ENCODE measurements at regions not wholly inside any gene's neighbourhood (a gene's known extent, or its start where the extent isn't known, plus 50 kb on each side); places are given as distances from the start of the nearest gene placed in this dataset.

GRCh38 chr2:224210286-224211180 lies 171.4 kb upstream of the SERPINE2 start:
- no peak for DNase-seq

- no peak for DNase-seq
Measured at GRCh38 chr2:224209555-224210285, 170.6 kb upstream of the SERPINE2 start.

GRCh38 chr2:224208443-224208842 lies 169.4 kb upstream of the SERPINE2 start:
- DNase-seq, result no peak

- no peak for DNase-seq
Measured at GRCh38 chr2:224208007-224208406, 168.9 kb upstream of the SERPINE2 start.

GRCh38 chr2:224206816-224207215 lies 167.7 kb upstream of the SERPINE2 start:
- DNase-seq, result no peak

GRCh38 chr2:224202281-224202865 lies 163.3 kb upstream of the SERPINE2 start:
- DNase-seq, result no peak

GRCh38 chr2:224198436-224198835 lies 159.3 kb upstream of the SERPINE2 start:
- no peak for DNase-seq

- DNase-seq, result no peak
Measured at GRCh38 chr2:224196810-224197209, 157.7 kb upstream of the SERPINE2 start.

- DNase-seq, result no peak
Measured at GRCh38 chr2:224195925-224196571, 157.0 kb upstream of the SERPINE2 start.

GRCh38 chr2:224194161-224194560 lies 155.1 kb upstream of the SERPINE2 start:
- DNase-seq, result no peak

GRCh38 chr2:224191465-224191864 lies 152.4 kb upstream of the SERPINE2 start:
- DNase-seq, result no peak

GRCh38 chr2:224190936-224191270 lies 151.8 kb upstream of the SERPINE2 start:
- no peak for DNase-seq

- DNase-seq, result no peak
Measured at GRCh38 chr2:224190234-224190935, 151.3 kb upstream of the SERPINE2 start.

GRCh38 chr2:224187220-224187619 lies 148.1 kb upstream of the SERPINE2 start:
- DNase-seq, result no peak

- DNase-seq, result no peak
Measured at GRCh38 chr2:224185023-224185601, 146.0 kb upstream of the SERPINE2 start.

- DNase-seq, result no peak
Measured at GRCh38 chr2:224183086-224183485, 144.0 kb upstream of the SERPINE2 start.

- DNase-seq, result no peak
Measured at GRCh38 chr2:224182498-224182897, 143.4 kb upstream of the SERPINE2 start.

- DNase-seq, result no peak
Measured at GRCh38 chr2:224181534-224182155, 142.6 kb upstream of the SERPINE2 start.

GRCh38 chr2:224180810-224181209 lies 141.7 kb upstream of the SERPINE2 start:
- no peak for DNase-seq

- DNase-seq, result no peak
Measured at GRCh38 chr2:224178056-224178455, 139.0 kb upstream of the SERPINE2 start.

GRCh38 chr2:224175538-224175937 lies 136.5 kb upstream of the SERPINE2 start:
- DNase-seq, result no peak

GRCh38 chr2:224174990-224175389 lies 135.9 kb upstream of the SERPINE2 start:
- no peak for DNase-seq

All from kidney glomerular epithelial cell (primary cell).